DMS53 (cell line): ENCODE measurements at regions not wholly inside any gene's neighbourhood (a gene's known extent, or its start where the extent isn't known, plus 50 kb on each side); places are given as distances from the start of the nearest gene placed in this dataset.
"Not testable (repeated sequence)": the region's sequence is repeated elsewhere in the genome, so short reads cannot be mapped to it uniquely, and the experiment has no call there.

Experiments
- DNase-seq: peaks from one replicate; lab custom pipeline; 2025; lab: John Stamatoyannopoulos, UW

DNA sequence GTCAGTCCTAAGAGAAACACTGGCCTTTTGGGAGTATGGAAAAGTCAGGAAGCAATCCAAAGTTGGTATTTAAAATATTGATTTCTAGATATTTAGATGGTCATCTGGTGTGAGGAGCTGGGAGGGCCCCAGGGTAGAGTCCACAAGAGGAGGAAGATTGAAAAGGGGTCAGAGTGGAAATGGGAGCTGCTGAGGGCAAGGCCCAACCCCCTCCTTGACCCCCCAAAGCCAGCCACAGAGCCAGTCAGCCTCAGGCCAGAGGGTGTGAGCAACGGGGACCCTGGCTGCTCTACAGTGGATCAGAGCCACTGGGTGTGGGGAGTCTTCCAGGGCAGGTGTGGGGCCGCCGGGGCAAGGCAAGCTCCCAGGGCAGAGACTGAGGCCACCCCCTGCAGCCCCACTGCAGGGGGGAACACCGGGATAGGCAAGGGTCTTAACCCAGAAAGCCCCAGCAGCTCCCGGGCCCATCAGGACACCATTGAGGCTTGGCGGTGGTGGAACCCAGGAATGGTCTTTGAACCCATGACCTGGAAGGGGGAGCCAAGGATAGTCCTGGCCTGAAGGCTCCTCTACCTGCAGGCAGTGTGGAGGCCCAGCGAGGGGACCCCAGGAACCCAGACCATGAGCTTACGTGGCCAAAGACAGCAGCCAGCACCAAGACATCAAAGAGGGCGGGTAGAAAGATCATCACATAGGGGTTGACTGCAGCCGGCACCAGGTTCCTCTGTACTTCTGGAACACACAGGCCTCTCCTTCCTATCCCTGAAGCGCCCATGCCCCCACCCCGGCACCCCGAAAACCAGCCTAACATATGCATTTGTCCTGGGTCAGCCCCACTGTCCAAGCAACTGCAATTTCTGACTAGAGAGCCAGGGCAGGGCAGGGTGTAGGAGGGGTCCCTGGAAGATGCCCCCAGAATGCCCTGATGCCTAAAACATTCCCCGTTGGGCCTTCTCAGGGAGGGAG is 51.3 kb upstream of the CSPG4 start:
- not testable (repeated sequence) for DNase-seq

DNA sequence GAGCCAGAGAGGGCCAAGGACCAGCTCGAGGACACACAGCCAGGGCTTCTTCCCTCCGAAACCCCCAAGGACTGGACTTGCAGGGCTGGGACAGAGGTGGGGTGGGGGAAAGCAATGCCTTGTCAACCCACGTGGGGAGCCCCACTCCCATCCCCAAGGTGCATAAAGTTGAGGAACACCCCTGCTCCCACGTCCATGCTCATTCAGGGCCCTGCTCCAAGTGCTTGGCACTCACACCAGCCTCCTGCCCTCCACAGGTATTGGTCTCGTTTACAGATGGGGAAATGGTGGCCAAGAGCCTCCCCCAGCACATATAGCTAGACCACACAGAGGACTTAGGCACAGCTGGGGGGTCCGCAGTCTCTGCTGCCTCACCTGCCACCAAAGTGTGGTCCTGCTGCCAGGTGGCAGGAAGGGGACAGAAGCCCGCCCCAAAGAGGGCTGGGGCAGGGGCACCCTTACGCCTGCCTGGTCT is 50.5 kb upstream of the CSPG4 start:
- no peak for DNase-seq
